Activated CD4-positive, alpha-beta T cell treated with anti-CD3 and anti-CD28 coated beads for 24 hours (primary cell): ENCODE measurements at regions not wholly inside any gene's neighbourhood (a gene's known extent, or its start where the extent isn't known, plus 50 kb on each side); places are given as distances from the start of the nearest gene placed in this dataset.
"Not testable (repeated sequence)": the region's sequence is repeated elsewhere in the genome, so short reads cannot be mapped to it uniquely, and the experiment has no call there.

Experiments
- DNase-seq, 2 donors: peaks; one replicate each; pipeline ENCODE4 v3.0.0-alpha.2; 2020; ENCODE audit warnings: low read depth in 2 of 2

DNA sequence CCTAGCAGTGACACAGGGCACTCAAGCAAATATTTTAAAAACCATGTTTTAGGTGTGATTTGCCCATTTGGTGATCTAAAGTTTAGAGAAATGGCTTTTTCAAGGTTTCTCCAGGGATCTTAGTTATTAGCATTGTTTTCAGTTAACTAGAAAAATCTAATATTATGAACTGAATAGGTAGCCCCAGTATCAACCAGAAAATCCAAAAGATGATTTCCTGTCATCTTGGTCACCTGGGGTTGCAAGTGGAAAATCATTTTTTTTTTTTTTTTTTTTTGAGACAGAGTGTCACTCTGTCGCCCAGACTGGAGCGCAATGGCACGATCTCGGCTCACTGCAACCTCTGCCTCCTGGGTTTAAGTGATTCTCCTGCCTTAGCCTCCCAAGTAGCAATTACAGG lies 106.6 kb upstream of the FMN2 start:
- DNase-seq, result no peak

DNA sequence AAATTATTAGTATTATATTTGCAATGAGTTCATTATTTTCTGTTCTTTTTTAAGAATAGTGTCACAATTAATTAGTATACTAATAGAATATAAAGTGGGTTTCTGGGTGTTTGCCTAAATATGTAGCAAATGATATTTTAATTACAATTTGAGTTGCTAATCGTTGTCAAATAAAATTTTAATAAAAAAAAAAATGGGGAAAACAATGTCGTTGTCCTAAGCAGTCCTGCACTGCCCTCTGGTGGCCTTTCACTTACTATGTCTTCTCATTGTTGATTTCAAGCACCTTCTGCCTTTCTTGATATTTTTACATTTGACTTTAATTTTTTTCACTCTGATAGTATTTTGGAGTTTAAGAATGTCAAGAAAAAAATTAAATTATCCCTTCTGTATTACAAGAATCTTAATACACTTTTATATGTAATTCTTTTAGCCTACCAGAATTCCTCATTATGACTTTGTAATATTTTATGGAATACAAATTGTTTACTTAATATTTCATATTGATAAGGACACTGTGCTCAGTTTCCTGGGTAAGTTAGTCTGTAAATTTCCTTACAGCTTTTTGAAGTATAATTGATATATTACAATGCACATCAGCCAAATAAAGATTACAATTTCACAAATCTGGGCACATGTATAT lies 104.5 kb upstream of the FMN2 start:
- no peak for DNase-seq

DNA sequence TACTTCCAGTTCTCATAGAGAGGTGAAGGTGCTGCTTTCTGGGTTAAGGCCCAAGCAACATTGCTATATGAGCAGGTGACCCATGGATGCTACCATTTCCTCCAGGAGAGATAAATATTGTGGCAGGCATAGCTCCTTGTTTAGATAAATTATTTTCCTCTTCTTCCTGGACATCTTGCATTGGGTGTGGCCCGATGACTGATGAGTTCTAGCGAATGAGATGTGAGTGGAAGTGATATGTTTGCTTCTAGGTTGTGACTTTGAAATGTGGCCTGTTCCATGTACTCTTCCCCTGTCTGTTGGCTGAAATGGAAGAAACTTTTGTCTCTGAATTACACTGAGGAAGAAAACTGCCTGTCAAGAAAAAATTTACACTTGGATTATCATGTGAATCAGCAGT lies 101.7 kb upstream of the FMN2 start:
- DNase-seq, result no peak

DNA sequence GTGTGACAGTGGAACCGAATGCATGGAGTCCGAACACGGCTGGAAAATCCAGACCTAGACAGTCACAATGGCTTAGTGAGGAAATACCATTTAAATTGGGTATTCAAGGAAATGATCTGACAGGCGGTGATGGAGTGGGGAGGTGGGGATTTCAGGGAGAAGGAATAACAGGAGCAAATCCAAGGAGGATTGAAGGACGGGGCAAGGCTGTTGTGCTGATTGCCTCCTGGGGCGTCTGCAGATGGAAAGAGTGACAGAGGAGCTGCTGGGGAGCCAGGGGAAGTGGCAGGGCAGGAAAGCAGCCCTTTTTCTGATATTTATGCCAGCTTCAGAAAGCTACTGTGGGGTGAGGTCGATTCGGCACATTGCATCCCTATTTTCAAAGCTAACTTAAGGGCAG lies 99.1 kb upstream of the FMN2 start:
- not testable (repeated sequence) for DNase-seq

DNA sequence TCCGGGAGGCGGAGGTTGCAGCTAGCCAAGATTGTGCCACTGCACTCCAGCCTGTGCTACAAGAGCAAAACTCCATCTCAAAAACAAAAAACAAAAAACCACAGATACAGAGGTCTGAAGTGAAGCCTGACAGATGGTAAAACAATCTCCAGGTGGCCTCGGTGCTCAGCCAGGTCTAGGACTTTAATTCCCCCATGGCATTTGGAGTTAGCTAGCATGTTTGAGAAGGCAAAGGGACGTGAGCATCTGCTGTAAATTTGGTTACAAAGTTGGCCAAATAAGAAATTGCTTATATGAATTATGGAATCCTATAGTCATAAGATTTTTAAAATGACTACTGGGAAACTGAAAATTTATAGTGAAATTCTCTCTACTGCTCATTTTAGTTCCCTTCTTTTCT lies 98.3 kb upstream of the FMN2 start:
- no peak for DNase-seq

DNA sequence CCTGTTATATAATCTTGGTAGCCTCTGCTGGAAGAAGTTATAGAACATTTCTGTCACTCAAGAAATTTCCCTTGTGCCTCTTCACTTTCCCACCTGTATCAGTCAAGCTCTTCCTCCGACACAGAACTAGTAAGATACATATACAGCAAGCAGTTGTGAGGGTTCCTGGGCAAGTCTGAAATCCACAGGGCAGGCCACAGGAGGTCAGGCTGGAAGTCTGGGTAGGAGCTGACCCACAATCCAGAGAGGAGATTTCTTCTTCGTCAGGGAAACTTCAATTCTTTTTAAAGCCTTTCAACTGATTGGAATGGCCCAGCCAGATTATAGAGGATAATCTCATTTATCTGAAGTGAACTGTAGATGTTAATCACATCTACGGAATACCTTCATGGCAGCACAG lies 96.4 kb upstream of the FMN2 start:
- DNase-seq, result no peak

DNA sequence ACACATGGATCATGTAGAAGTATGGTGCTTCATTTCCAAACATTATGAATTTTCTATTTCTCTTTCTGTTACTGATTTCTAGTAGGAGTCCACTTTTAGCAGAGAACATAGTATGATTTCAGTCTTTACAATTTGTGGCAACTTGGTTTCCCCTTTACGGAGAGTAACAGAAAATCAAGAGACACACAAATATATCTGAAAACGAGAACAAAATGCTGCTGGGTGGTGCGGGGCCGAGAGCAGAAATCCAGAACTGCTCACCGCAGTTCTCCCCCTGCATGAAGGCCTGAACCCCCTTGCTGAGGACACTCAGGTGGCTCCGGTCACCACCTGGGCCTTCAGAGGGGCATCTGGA lies 94.5 kb upstream of the FMN2 start:
- no peak for DNase-seq

DNA sequence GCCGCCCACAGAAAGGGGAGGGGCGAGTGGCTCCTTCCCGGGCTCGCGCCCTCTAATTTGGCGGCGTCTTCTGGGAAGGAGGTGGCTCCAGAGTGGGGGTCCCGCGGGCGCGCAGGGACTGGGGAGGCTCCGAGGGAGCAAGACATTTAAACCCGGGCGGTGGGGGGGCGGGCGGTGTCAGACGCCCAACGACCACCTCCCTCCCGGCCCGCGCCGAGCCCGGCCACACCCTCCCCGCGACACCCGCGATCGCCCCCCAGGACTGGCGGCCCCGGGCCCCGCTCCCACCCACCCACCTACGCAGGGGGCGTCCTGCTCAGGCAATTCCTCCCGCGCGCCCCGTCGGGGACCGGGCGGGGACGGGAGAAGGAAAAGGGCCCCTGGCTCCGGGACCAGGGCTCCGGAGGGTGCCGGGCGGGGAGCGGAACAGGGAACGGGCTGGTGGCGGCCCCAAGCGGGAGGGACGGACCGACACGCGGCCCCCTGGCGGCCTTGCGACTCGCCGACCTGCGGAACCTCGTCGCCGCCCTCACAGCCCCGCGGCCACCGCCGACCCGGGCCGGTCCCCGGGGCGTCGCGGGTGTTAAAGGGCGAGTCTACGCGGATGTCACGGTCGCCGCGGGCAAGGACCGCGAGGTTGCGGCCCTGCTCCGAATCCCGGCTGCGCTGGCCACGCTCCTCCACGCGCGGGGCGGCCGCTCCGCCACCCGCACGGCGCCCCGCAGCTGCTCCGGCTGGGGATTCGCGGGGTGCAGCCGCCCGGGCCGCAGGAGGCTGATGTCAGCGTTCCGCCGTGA lies 94.0 kb upstream of the FMN2 start:
- no peak for DNase-seq

DNA sequence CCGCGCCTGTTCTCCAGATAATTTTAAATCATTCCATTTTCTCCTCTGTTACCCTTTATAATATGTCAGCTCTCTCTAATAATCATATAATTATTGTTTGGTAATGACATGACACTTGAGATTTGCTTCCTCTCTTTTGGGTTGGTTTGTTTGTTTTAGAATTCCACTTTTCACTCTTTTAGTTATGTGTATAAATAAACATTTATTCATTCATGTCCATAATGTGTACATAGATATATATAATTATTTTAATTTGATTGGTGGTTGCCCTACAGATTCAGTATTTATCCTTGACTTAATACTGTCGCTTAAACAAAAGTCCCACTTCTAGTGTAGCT lies 93.4 kb upstream of the FMN2 start:
- DNase-seq, result no peak

DNA sequence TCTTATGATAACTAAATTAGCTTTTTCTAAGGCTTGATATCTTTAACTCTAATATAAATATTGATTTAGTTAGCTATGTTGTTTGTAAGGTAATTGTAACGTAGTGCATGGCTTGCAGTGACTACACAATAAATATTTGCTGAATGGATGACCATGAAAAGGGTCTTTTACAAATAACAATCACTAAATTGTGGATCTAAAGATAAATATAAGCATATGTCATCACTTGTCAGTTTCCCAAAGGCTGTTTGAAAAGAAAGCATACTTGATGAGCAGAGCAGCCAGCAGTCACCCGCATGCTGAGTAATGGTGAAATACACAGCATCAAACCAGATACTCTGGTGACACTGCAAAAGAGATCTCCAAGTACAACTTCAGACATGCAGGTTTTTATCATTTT lies 92.5 kb upstream of the FMN2 start:
- no peak for DNase-seq

DNA sequence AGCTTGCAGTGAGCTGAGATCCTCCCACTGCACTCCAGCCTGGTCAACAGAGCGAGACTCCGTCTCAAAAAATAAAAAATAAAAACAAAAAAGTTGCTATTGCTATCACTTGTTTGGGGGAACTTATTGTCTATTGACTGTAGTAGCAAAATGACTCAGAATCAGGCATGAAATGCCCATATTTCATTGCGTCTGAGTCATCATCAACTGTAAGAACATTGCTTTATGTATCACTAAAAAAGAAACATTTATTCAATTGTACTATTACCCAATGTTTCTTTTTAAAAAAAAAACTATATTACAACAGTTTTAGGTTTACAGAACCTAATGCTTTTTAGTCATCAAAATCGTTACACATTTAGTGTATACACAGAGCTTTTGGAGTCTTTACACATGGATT lies 91.0 kb upstream of the FMN2 start:
- no peak for DNase-seq

DNA sequence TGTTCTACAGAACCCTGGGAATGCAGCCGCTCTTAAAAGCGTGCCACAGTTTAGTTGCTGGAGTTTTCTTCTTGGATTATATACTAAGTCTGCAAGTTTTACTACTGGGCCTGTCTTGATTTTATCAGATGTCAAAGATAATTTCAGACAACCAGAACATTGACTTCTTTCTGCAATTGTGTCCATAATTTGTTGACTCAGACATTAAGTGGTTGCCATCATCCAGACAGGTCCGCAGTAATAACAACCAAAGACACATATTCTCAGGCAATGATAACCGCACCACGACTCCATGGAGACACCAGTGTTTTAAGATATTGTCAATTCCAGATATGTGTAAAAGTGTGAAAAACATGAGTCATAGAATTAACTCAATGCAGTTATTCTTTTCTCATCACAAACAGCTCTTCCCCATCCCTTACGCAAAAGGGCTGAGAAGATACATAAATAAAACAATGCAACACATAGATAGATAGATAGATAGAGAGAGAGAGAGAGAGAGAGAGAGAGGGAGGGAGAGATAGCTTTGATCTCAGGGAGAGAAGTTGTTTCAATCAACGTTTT lies 90.4 kb upstream of the FMN2 start:
- DNase-seq, result no peak

DNA sequence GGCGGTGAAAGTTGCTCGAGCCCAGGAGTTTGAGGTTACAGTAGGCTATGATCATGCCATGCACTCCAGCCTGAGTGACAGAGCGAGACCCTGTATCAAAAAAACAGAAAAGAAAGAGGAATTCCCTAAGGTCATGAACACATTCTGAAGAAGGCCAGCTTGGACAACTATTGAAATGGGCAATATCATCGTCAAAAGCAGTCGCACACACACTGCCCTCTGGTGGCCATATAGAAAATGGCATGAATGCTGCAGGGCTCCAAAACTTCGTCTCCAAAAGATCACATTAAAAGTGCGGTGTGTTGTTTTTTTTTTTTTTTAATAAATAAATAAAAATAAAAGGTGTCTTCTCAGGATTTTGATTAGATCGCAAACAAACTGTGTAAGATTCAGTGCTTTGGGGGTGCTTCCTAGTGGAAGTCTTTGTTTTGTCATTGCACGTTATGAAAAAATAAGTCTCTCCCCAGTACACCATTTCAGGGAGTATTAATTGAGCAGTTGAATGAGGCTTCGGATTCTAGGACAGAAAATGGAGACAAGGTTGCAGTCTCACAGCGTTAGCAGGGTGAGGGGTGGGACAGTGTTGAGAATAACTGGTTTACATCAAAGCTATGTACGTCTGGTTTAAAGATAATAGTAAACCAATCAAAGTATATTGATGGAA lies 87.5 kb upstream of the FMN2 start:
- no peak for DNase-seq

DNA sequence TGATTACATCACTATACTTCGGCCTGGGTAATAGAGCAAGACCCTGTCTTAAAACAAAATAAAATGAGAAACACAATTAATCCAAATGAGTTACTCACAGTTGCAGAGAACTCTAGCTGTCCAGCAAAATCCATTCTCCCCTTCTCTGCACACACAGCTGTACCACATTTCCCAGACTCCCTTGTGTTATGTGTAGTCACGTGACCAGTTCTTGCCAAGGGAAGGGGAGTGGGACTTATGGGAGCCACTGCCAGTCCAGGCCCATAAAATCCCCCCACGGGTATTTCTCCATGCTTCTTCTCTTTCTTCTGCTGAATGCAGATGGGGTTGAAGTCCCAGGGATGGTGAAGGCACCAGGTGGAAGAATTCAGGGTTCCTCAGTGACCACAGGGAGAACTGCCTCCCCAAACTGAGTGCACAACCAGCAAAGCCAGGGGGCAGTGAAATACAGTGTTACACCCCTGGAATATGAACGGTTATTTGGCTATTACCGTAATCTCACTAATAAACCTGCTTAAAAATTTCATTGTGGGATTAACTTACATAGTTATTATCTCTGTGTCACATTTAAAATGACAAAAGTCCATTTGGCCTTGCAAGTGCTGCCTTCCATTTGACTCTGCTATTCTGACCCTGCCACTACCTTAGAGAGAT lies 85.6 kb upstream of the FMN2 start:
- no peak for DNase-seq

DNA sequence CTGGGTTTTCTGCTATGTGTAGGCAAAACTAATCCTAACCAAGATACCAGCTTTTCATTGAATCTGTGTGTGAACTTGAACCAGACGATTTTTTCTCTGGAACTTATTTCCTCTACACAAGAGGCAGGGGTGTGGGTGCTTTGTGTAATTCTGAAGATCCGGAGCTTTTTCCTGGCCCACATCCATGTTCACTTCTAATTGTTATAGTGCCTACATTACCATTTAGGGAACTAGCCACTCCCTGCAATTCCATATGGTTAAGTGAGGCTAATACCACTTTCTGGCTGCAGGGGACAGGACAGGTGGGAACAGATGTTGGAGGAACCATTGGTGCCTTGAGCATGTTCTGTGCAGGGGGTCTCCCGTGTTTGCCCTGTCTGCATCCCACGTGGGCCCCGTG lies 83.4 kb upstream of the FMN2 start:
- DNase-seq, result no peak

DNA sequence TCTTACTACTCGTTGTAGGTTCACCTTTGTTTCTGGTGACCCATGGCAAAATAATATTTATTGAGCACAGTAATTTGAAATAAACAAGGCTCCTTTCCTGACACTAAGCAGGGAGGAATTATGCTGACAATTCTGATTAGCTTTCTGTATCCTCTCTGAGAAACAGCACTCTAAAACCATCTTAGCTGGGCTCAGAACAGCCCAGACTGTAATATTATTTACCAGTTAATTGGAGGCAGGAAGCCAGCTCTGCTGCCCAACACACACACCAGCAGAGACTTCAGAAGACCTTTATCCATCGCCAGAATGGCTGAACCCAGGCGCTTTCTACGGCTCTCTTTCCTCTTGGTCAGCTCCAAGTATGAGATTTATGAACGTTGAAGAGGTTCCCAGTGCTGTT lies 77.6 kb upstream of the FMN2 start:
- no peak for DNase-seq

DNA sequence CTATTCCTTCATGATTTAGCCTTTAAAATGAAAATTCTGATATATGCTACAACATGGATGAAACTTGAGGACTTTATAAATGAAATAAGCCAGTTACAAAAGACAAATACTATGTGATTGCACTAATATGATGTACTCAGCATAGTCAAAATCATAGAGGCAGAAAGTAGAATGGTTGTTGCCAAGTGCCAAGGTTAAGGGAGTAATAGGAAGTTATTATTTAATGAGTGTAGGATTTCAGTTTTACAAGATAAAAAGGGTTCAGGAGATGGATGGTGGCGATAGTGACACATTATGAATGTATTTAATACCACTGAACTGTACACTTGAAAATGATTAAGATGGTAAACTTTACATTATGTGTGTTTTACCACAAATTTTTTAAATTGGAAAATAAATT lies 73.1 kb upstream of the FMN2 start:
- no peak for DNase-seq

DNA sequence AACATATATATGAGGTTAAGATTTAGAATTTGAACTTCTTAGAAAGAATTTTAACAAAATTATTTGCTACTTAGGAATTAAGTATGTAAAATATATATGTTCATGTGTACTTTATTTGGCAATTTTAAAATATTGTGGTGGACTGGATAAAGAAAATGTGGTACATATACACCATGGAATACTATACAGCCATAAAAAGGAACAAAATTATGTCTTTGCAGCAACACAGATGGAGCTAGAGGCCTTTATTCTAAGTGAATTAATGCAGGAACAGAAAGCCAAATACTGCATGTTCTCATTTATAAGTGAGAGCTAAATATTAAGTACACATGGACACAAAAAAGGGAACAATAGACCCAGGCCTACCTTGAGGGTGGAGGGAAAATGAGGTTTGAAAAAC lies 72.2 kb upstream of the FMN2 start:
- no peak for DNase-seq

DNA sequence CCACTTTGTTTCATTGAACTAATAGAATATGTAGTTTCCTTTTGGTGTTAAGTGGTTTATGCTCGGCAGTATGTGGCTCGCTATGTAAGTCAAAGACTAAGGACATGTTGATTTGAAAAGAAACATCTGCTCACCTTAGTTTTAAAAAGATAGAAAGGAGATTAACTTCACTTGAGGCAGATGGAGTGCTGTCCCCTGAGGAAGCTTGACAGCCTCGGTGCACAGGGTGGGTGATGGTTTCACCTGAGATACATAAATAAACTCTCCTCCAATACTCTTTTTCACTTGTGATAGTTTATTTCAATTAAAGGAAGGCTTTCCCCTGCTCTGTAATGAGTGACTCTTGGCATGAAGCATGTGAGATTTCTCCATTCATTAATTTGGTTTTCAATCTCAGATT lies 70.8 kb upstream of the FMN2 start:
- DNase-seq, result no peak

DNA sequence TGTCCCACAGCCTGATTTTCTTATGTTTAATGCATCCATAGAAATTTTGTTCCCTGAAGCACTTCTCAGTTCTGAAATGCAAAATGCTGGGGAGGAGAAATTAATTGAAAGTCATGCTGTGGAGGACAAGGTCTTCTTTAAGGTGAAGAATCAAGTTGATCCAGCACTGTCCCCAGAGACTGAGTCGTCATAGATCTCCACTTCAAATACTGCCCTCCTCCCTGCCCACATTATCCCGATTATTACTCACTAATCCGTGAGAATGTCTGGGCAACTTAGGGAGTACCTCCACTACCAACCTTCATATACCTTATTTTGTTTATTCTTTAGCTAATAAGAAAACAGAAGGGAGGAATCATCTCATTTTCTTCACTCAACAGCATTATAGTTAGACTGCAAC lies 70.0 kb upstream of the FMN2 start:
- no peak for DNase-seq

DNA sequence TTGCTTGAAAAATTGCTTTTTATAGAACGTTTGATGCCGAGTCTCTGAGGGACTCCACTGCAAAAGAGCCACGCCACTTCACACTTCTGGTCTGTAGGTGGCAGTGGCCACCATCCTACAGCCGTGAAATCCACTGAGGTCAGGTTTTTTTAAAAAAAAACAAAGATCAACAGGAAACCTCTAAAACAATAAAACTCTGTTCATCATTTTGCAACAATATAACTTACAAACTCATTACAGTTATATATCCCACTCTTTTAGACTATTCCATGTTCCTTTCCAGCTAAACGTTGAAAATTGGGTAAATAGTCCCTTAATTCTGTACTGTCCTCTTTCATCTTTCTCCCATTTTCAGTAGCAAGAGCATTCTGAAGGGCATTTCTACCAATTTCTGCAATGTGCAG lies 64.6 kb upstream of the FMN2 start:
- DNase-seq, result no peak

DNA sequence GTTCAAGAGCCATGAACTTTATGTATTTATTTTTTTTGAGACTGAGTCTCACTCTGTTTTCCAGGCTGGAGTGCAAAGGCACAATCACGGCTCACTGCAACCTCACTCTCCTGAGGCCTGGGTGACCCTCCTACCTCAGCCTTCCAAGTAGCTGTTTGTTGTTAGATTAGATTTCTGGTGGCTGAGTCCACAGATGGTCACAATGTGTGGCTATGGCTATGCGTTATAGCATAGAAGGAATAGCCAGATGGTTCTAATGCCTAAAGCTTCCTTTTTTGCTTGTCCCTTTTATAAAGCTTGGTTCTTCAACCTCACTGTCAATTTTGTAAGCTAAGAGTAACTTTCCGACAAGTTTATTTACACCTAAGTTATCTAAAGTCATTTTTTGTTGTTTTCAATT lies 62.3 kb upstream of the FMN2 start:
- no peak for DNase-seq

DNA sequence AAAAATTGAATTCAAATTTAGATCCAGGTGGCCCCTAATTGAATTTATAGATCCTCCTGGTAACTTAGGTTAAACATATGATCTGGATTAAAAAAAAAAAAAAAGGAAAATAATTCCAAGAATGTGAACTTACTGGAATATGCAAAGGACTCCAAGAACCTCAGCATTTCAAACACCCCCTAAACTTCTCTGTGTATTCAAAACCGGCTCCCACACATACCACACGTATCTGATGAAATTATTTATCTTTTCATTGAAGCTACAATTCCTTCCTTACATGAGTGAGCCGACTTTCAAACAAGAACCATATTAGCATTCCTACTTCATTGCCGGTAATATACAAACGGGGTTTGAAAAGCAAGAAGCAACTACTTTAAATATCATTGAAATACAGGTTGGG lies 61.4 kb upstream of the FMN2 start:
- no peak for DNase-seq
